CD4-positive, alpha-beta T cell (primary cell): ENCODE measurements at regions not wholly inside any gene's neighbourhood (a gene's known extent, or its start where the extent isn't known, plus 50 kb on each side); places are given as distances from the start of the nearest gene placed in this dataset.

Experiments
- ATAC-seq: fragments of 200-7000 bp; cut with Tn5 transposase; one replicate; pipeline ENCODE4 v1.10.0; 2022; ENCODE audit warnings: mild to moderate bottlenecking; ENCODE audit not compliant: poor library complexity
- CTCF ChIA-PET: fragments of 350-600 bp; sonication (Branson Sonifier 250); formaldehyde crosslinking; loops from one replicate; lab custom pipeline; 2021; ENCODE audit warnings: antibody characterized with exemption, inconsistent platforms; lab: Charles Lee
- POLR2A ChIA-PET: fragments of 350-600 bp; sonication (Branson Sonifier 250); formaldehyde crosslinking; loops from one replicate; lab custom pipeline; 2021; ENCODE audit warnings: antibody characterized with exemption, inconsistent platforms; lab: Charles Lee
- DNase-seq, 14 experiments: peaks; one replicate each; pipeline ENCODE4 v3.0.0-alpha.2; 2013 to 2020; ENCODE audit warnings: mixed read lengths in 2 of 14
- H3K27ac ChIP-seq, 2 donors: one replicate each; pipeline versions ENCODE4 v1.5.1 to v1.7.0; 2013; ENCODE audit warnings: low read length in 2 of 2, low read depth in 1 of 2, mild to moderate bottlenecking in 1 of 2
- H3K27me3 ChIP-seq, 2 experiments: 1 replicate in 1 of 2; 2 replicates in 1 of 2; pipeline versions ENCODE4 v1.6.1 to v1.7.0; 2013; ENCODE audit warnings: low read length in 2 of 2, control low read depth in 1 of 2, mild to moderate bottlenecking in 1 of 2, moderate library complexity in 1 of 2; ENCODE audit not compliant: insufficient read depth in 2 of 2, control insufficient read depth in 1 of 2
- H3K36me3 ChIP-seq: one replicate; pipeline ENCODE4 v1.6.1; 2013; ENCODE audit warnings: low read length, control low read depth; ENCODE audit not compliant: insufficient read depth
- H3K4me1 ChIP-seq: one replicate; pipeline ENCODE4 v1.6.1; 2013; ENCODE audit warnings: low read length, control low read depth; ENCODE audit not compliant: insufficient read depth
- H3K4me3 ChIP-seq: one replicate; pipeline ENCODE4 v1.5.1; 2013; ENCODE audit warnings: mild to moderate bottlenecking, low read length, moderate library complexity
- H3K9me3 ChIP-seq, 2 experiments: 1 replicate in 1 of 2; 2 replicates in 1 of 2; pipeline versions ENCODE4 v1.6.1 to v1.7.0; 2013; ENCODE audit warnings: low read length in 2 of 2, mild to moderate bottlenecking in 2 of 2, control low read depth in 1 of 2, moderate library complexity in 1 of 2; ENCODE audit not compliant: control insufficient read depth in 1 of 2, insufficient read depth in 1 of 2
- H3K27ac Mint-ChIP-seq: one replicate; pipeline ENCODE4 v1.8.0; 2020; ENCODE audit warnings: mixed read lengths
- H3K27me3 Mint-ChIP-seq: one replicate; pipeline ENCODE4 v1.8.0; 2021; ENCODE audit warnings: mixed read lengths
- H3K36me3 Mint-ChIP-seq: one replicate; pipeline ENCODE4 v1.8.0; 2021; ENCODE audit warnings: low read depth, mixed read lengths
- H3K4me1 Mint-ChIP-seq: one replicate; pipeline ENCODE4 v1.8.0; 2021; ENCODE audit warnings: low read depth, mixed read lengths
- H3K4me3 Mint-ChIP-seq: one replicate; pipeline ENCODE4 v1.8.0; 2020; ENCODE audit warnings: mild to moderate bottlenecking, mixed read lengths
- H3K9me3 Mint-ChIP-seq: one replicate; pipeline ENCODE4 v1.8.0; 2020; ENCODE audit warnings: mixed read lengths
- CTCF ChIP-seq: fragments of 200-600 bp; IDR thresholded peaks from one replicate; pipeline ENCODE4 v1.8.0; 2022; ENCODE audit warnings: antibody characterized with exemption, mild to moderate bottlenecking
- intact Hi-C, 2 experiments: fragments of 100-400 bp; cut with DNase I in 1 of 2; cut with micrococcal nuclease in 1 of 2; formaldehyde crosslinking; loops; one replicate each; pipeline versions ENCODE4 v1.15.1 to v1.9.0; 2023 to 2025; cut with DNase I, micrococcal nuclease

- CTCF ChIA-PET: no interaction called here
- Histone ChIP-seq H3K36me3 (peaks cover 3% of the 10 kb centered on the region), H3K27me3 (no peaks in the 10 kb centered on the region), H3K27ac (no peak overlapping the region), H3K4me1 (peaks cover 25% of the 10 kb centered on the region), H3K9me3 (no peaks in the 10 kb centered on the region), H3K4me3 (no peak overlapping the region)
- H3K27ac Mint-ChIP-seq: no peak overlapping the region
- H3K36me3 Mint-ChIP-seq: peaks cover 3% of the 10 kb centered on the region
- intact Hi-C loops: loop anchor here in 1 of 2 experiments (10.0 kb wide), 1 partner anchor 72 kb away; no protein-coding TSS in a partner anchor
- no peak for DNase-seq
- peaks cover 15% of the 10 kb centered on the region for H3K4me1 Mint-ChIP-seq
- no peaks in the 10 kb centered on the region for H3K9me3 Mint-ChIP-seq
- peaks cover 9% of the 10 kb centered on the region for H3K27me3 Mint-ChIP-seq
- POLR2A ChIA-PET: no interaction called here
- no peak for TF ChIP-seq CTCF
- no peak overlapping the region for H3K4me3 Mint-ChIP-seq
- no peak for ATAC-seq
Measured at GRCh38 chr17:64772845-64773299, 110.8 kb upstream of the SMURF2 start.

- ChIA-PET POLR2A (no interaction called here), CTCF (no interaction called here)
- peaks cover 19% of the 10 kb centered on the region for H3K4me1 ChIP-seq
- no peaks in the 10 kb centered on the region for H3K9me3 ChIP-seq
- Mint-ChIP-seq H3K27ac (no peak overlapping the region), H3K4me3 (no peak overlapping the region), H3K27me3 (peaks cover 4% of the 10 kb centered on the region), H3K36me3 (peaks cover 3% of the 10 kb centered on the region), H3K4me1 (peaks cover 8% of the 10 kb centered on the region), H3K9me3 (no peaks in the 10 kb centered on the region)
- TF ChIP-seq CTCF: no peak
- no peak overlapping the region for H3K4me3 ChIP-seq
- peaks cover 3% of the 10 kb centered on the region for H3K36me3 ChIP-seq
- intact Hi-C loops: loop anchor here in 1 of 2 experiments (10.0 kb wide), 1 partner anchor 73 kb away; no protein-coding TSS in a partner anchor
- no peak for DNase-seq
- no peak overlapping the region for H3K27ac ChIP-seq
- H3K27me3 ChIP-seq: no peaks in the 10 kb centered on the region
- no peak for ATAC-seq
Measured at GRCh38 chr17:64771980-64772844, 110.1 kb upstream of the SMURF2 start.

DNA sequence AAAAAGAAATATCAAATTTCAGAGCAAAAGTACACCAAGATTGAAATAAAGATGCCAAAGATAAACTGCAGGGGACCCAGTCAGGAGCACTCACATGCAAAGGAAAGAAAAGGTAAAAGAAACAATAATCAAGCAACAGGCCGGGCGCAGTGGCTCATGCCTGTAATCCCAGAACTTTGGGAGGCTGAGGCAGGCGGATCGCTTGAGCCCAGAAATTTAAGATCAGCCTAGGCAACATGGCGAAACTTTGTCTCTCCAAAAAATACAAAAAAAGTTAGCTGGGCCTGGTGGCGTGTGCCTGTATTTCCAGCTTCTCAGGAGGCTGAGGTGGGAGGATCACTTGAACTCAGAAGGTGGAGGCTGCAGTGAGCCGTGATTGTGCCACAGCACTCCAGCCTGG lies 107.6 kb upstream of the SMURF2 start:
- Histone ChIP-seq H3K9me3 (no peaks in the 10 kb centered on the region), H3K27ac (no peak overlapping the region), H3K4me3 (no peak overlapping the region), H3K4me1 (peaks cover 4% of the 10 kb centered on the region), H3K36me3 (peaks cover 10% of the 10 kb centered on the region), H3K27me3 (no peaks in the 10 kb centered on the region)
- TF ChIP-seq CTCF: no peak
- ATAC-seq (no peak), DNase-seq (no peak)
- no peaks in the 10 kb centered on the region for H3K9me3 Mint-ChIP-seq
- CTCF ChIA-PET: no interaction called here
- no peaks in the 10 kb centered on the region for H3K4me1 Mint-ChIP-seq
- intact Hi-C loops: loop anchor here in 1 of 2 experiments (10.0 kb wide), 1 partner anchor 75 kb away; no protein-coding TSS in a partner anchor
- H3K27ac Mint-ChIP-seq: no peak overlapping the region
- H3K36me3 Mint-ChIP-seq: peaks cover 14% of the 10 kb centered on the region
- POLR2A ChIA-PET: interaction anchor here (0.7 kb wide), 1 partner anchor 14 kb away, joined by 3 read pairs; no protein-coding TSS in a partner anchor
- H3K27me3 Mint-ChIP-seq: no peaks in the 10 kb centered on the region
- H3K4me3 Mint-ChIP-seq: no peak overlapping the region
